Heart left ventricle (tissue), 13 donors: ENCODE measurements at regions not wholly inside any gene's neighbourhood (a gene's known extent, or its start where the extent isn't known, plus 50 kb on each side); places are given as distances from the start of the nearest gene placed in this dataset.

ENCODE experiments used
- POLR2A ChIP-seq, 2 donors: fragments of 450-650 bp; IDR thresholded peaks; one replicate each; pipeline ENCODE4 v1.6.1; 2017; ENCODE audit warnings: antibody characterized with exemption in 2 of 2, mild to moderate bottlenecking in 2 of 2, moderate library complexity in 2 of 2
- TF ChIP-seq, protein P1 (sequence below), 12 donors: fragments of 200-600 bp; sonication (generic) in 4 of 12; IDR thresholded peaks; one replicate each; pipeline versions ENCODE4 v1.5.0 to v1.8.0; 2018 to 2022; ENCODE audit warnings: antibody characterized with exemption in 12 of 12, mild to moderate bottlenecking in 5 of 12
- donor health status: ischemic (EF 13 %, LVEDD 7.1; RV severe dilation, severe dysfunction).
- donor health status: DM: no; HTN: yes; CAD: no.
- donor health status: DM: no; HTN: no; CAD: no.
- donor health status: ischemic (EF 25% LVEDD 6.9; RV normal size, moderate dysfunction).
- donor health status: ischemic (EF 25% LVEDD 5.7; RV mildly dilated, moderate dysfunction).
- donor health status: ischemic (EF 35%, LVEDD 5.7; RV mildly dilated, moderate dysfunction).
- donor health status: nonischemic (EF 11% LVEDD 7.7; RV severe dilation, severe dysfunction).
- donor health status: DM: yes; HTN: yes; CAD: no.
- donor health status: PGD.
- donor health status: ischemic (EF 29% LVEDD 5.4; RV normal size, mild dysfunction).
- donor health status: nonischemic (EF 23%, LVEDD 6.1; RV moderate dilation, normal function).

DNA sequence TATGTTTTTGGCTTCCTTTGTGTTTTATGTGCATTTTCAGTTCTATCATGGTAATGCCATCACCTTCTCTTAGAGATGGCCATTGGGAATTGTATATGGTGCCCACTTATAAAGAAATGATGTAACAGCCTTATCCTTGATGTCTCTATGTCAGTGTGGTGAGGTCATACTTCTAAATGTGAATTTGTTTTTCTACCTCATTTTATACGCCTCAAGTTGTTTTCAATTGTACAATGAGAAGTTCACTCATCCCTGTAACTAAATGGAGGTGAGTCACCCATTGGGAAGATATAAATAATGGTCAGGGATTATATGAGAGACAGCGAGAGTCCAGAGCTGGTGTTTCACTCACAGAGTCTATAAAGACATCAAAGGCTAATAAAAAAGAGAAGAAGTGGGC, 402.4 kb downstream of the AGTPBP1 start:
- TF ChIP-seq, protein P1, sequence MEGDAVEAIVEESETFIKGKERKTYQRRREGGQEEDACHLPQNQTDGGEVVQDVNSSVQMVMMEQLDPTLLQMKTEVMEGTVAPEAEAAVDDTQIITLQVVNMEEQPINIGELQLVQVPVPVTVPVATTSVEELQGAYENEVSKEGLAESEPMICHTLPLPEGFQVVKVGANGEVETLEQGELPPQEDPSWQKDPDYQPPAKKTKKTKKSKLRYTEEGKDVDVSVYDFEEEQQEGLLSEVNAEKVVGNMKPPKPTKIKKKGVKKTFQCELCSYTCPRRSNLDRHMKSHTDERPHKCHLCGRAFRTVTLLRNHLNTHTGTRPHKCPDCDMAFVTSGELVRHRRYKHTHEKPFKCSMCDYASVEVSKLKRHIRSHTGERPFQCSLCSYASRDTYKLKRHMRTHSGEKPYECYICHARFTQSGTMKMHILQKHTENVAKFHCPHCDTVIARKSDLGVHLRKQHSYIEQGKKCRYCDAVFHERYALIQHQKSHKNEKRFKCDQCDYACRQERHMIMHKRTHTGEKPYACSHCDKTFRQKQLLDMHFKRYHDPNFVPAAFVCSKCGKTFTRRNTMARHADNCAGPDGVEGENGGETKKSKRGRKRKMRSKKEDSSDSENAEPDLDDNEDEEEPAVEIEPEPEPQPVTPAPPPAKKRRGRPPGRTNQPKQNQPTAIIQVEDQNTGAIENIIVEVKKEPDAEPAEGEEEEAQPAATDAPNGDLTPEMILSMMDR (IDR thresholded peaks at IDR 0.05), result no peak
- TF ChIP-seq POLR2A (IDR thresholded peaks at IDR 0.05), result no peak
